ENCODE measurements at regions not wholly inside any gene's neighbourhood (a gene's known extent, or its start where the extent isn't known, plus 50 kb on each side); places are given as distances from the start of the nearest gene placed in this dataset.

GRCh38 chr12:60251091-60251490 lies 655.3 kb downstream of the SLC16A7 start:
- DNase-seq = no peak
- H3K27ac ChIP-seq = no peak overlapping the region
- H3K27me3 ChIP-seq = no peaks in the 10 kb centered on the region
- H3K4me1 ChIP-seq (replicated peaks in 1 of 2) = no peaks in the 10 kb centered on the region
- WGBS, 4 donors = 29 to 47% (median 30%) methylated on average over 3 of the region's 3 CpGs
- no peaks in the 10 kb centered on the region for H3K36me3 ChIP-seq (replicated peaks in 1 of 2)
- H3K9me3 ChIP-seq (replicated peaks in 1 of 3) = peaks cover 0 to 3% (median 0%) of the 10 kb centered on the region in 3 donors
- H3K4me3 ChIP-seq = no peak overlapping the region
- intact Hi-C loops (cut with DNase I) = no loop called here
- no peak for TF ChIP-seq POLR2A (IDR thresholded peaks at IDR 0.05)
- TF ChIP-seq CTCF (IDR thresholded peaks at IDR 0.05) = no peak

- Histone ChIP-seq H3K27me3 (no peaks in the 10 kb centered on the region), H3K4me1 (replicated peaks in 1 of 2) (no peaks in the 10 kb centered on the region), H3K27ac (no peak overlapping the region), H3K4me3 (no peak overlapping the region), H3K9me3 (replicated peaks in 1 of 3) (peaks cover 0 to 3% (median 0%) of the 10 kb centered on the region in 3 donors), H3K36me3 (replicated peaks in 1 of 2) (no peaks in the 10 kb centered on the region)
- DNase-seq = no peak
- 64 to 79% (median 75%) methylated on average over 7 of the region's 7 CpGs for whole genome bisulfite sequencing, 4 donors
- TF ChIP-seq POLR2A (IDR thresholded peaks at IDR 0.05) (no peak), CTCF (IDR thresholded peaks at IDR 0.05) (no peak)
- intact Hi-C loops (cut with DNase I) = no loop called here
These were observed 656.7 kb downstream of the SLC16A7 start for GRCh38 chr12:60252359-60253096.

GRCh38 chr12:60255044-60255443 lies 659.2 kb downstream of the SLC16A7 start:
- peaks cover 0 to 3% (median 0%) of the 10 kb centered on the region in 3 donors for H3K9me3 ChIP-seq (replicated peaks in 1 of 3)
- no peaks in the 10 kb centered on the region for H3K36me3 ChIP-seq (replicated peaks in 1 of 2)
- no peak overlapping the region for H3K27ac ChIP-seq
- no peaks in the 10 kb centered on the region for H3K27me3 ChIP-seq
- DNase-seq = no peak
- TF ChIP-seq POLR2A (IDR thresholded peaks at IDR 0.05) (no peak), CTCF (IDR thresholded peaks at IDR 0.05) (no peak)
- WGBS, 4 donors = 73 to 85% (median 79%) methylated on average over 1 of the region's 1 CpG
- intact Hi-C loops (cut with DNase I) = no loop called here
- H3K4me3 ChIP-seq = no peak overlapping the region
- H3K4me1 ChIP-seq (replicated peaks in 1 of 2) = no peaks in the 10 kb centered on the region

GRCh38 chr12:60257063-60257462 lies 661.2 kb downstream of the SLC16A7 start:
- Histone ChIP-seq H3K9me3 (replicated peaks in 1 of 3) (peaks cover 0 to 3% (median 0%) of the 10 kb centered on the region in 3 donors), H3K4me1 (replicated peaks in 1 of 2) (no peaks in the 10 kb centered on the region), H3K27ac (no peak overlapping the region), H3K4me3 (no peak overlapping the region), H3K36me3 (replicated peaks in 1 of 2) (no peaks in the 10 kb centered on the region), H3K27me3 (no peaks in the 10 kb centered on the region)
- intact Hi-C loops (cut with DNase I) = no loop called here
- DNase-seq = no peak
- WGBS, 4 donors = 39 to 64% (median 62%) methylated on average over 1 of the region's 1 CpG
- TF ChIP-seq POLR2A (IDR thresholded peaks at IDR 0.05) (no peak), CTCF (IDR thresholded peaks at IDR 0.05) (no peak)

Measured in adrenal gland (tissue), 9 donors.